ENCODE measurements at regions not wholly inside any gene's neighbourhood (a gene's known extent, or its start where the extent isn't known, plus 50 kb on each side); places are given as distances from the start of the nearest gene placed in this dataset.

GRCh38 chr9:88922091-88922490 is 69.2 kb upstream of the S1PR3 start:
- H3K27ac ChIP-seq (replicated peaks in 1 of 4): no peak overlapping the region
- TF ChIP-seq, protein P1, sequence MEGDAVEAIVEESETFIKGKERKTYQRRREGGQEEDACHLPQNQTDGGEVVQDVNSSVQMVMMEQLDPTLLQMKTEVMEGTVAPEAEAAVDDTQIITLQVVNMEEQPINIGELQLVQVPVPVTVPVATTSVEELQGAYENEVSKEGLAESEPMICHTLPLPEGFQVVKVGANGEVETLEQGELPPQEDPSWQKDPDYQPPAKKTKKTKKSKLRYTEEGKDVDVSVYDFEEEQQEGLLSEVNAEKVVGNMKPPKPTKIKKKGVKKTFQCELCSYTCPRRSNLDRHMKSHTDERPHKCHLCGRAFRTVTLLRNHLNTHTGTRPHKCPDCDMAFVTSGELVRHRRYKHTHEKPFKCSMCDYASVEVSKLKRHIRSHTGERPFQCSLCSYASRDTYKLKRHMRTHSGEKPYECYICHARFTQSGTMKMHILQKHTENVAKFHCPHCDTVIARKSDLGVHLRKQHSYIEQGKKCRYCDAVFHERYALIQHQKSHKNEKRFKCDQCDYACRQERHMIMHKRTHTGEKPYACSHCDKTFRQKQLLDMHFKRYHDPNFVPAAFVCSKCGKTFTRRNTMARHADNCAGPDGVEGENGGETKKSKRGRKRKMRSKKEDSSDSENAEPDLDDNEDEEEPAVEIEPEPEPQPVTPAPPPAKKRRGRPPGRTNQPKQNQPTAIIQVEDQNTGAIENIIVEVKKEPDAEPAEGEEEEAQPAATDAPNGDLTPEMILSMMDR (IDR thresholded peaks at IDR 0.05): no peak
- TF ChIP-seq POLR2AphosphoS5 (IDR thresholded peaks at IDR 0.05): no peak
- no peak for TF ChIP-seq POLR2A (IDR thresholded peaks at IDR 0.05; ENCODE audit: low read depth)
- TF ChIP-seq EP300 (IDR thresholded peaks at IDR 0.05): no peak
- no peak overlapping the region for H3K4me3 ChIP-seq
- H3K27me3 ChIP-seq: no peaks in the 10 kb centered on the region
- H3K4me1 ChIP-seq: peaks cover 0 to 8% (median 6%) of the 10 kb centered on the region in 4 donors
- WGBS: 77% methylated on average over 10 of the region's 10 CpGs
- intact Hi-C loops (cut with DNase I): no loop called here
- no peak for DNase-seq (ENCODE audit: extremely low spot score)
- H3K9me3 ChIP-seq: no peaks in the 10 kb centered on the region
- H3K36me3 ChIP-seq: no peaks in the 10 kb centered on the region

DNA sequence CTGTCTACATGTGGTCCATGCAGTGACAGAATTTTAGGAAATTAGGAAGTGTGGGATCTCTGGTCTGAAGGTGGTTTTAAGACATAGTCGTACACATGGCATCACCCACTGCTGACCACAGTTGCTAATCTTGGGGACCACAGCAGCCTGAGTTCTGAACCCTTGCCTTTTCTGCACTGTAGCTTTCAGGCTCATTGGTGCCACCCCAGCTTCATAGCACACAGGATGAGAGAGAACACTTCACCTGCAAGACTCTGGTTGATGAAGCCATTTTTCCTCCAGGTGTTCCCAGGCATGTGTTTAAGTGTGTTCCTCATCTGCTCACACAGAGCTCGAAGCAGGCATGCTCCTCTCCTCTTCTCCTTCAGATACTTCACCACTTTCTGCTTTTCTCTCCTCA is 68.2 kb upstream of the S1PR3 start:
- intact Hi-C loops (cut with DNase I): no loop called here
- Histone ChIP-seq H3K4me3 (no peak overlapping the region), H3K27me3 (no peaks in the 10 kb centered on the region), H3K27ac (replicated peaks in 1 of 4) (no peak overlapping the region), H3K4me1 (peaks cover 0 to 12% (median 11%) of the 10 kb centered on the region in 4 donors), H3K9me3 (no peaks in the 10 kb centered on the region), H3K36me3 (no peaks in the 10 kb centered on the region)
- 95% methylated on average over 2 of the region's 2 CpGs for WGBS
- no peak for DNase-seq (ENCODE audit: extremely low spot score)
- TF ChIP-seq POLR2AphosphoS5 (IDR thresholded peaks at IDR 0.05) (no peak), POLR2A (IDR thresholded peaks at IDR 0.05; ENCODE audit: low read depth) (no peak), EP300 (IDR thresholded peaks at IDR 0.05) (no peak)
- TF ChIP-seq, protein P1 (IDR thresholded peaks at IDR 0.05): no peak

- Histone ChIP-seq H3K4me1 (peaks cover 0 to 12% (median 11%) of the 10 kb centered on the region in 4 donors), H3K27ac (replicated peaks in 1 of 4) (no peak overlapping the region), H3K9me3 (no peaks in the 10 kb centered on the region), H3K36me3 (no peaks in the 10 kb centered on the region), H3K4me3 (no peak overlapping the region), H3K27me3 (no peaks in the 10 kb centered on the region)
- TF ChIP-seq POLR2AphosphoS5 (IDR thresholded peaks at IDR 0.05) (no peak), POLR2A (IDR thresholded peaks at IDR 0.05; ENCODE audit: low read depth) (no peak), EP300 (IDR thresholded peaks at IDR 0.05) (no peak)
- TF ChIP-seq, protein P1 (IDR thresholded peaks at IDR 0.05): no peak
- no peak for DNase-seq (ENCODE audit: extremely low spot score)
- intact Hi-C loops (cut with DNase I): no loop called here
- WGBS: 62% methylated on average over 10 of the region's 14 CpGs
Observed at GRCh38 chr9:88923653-88924288, 67.5 kb upstream of the S1PR3 start.

- no peak for DNase-seq (ENCODE audit: extremely low spot score)
- intact Hi-C loops (cut with DNase I): no loop called here
- 68% methylated on average over 5 of the region's 5 CpGs for WGBS
- Histone ChIP-seq H3K27me3 (no peaks in the 10 kb centered on the region), H3K9me3 (no peaks in the 10 kb centered on the region), H3K27ac (replicated peaks in 1 of 4) (no peak overlapping the region), H3K4me3 (no peak overlapping the region), H3K36me3 (no peaks in the 10 kb centered on the region), H3K4me1 (peaks cover 0 to 12% (median 11%) of the 10 kb centered on the region in 4 donors)
- TF ChIP-seq POLR2AphosphoS5 (IDR thresholded peaks at IDR 0.05): no peak
- no peak for TF ChIP-seq EP300 (IDR thresholded peaks at IDR 0.05)
- TF ChIP-seq POLR2A (IDR thresholded peaks at IDR 0.05; ENCODE audit: low read depth): no peak
- TF ChIP-seq, protein P1 (IDR thresholded peaks at IDR 0.05): no peak
Observed at GRCh38 chr9:88925481-88925880, 65.8 kb upstream of the S1PR3 start.
